Calu3 (cell line): ENCODE measurements at regions not wholly inside any gene's neighbourhood (a gene's known extent, or its start where the extent isn't known, plus 50 kb on each side); places are given as distances from the start of the nearest gene placed in this dataset.

ENCODE experiments used
- BruUV-seq: library from RNA; stranded (reverse); fragments of 400-500 nt; replicated peaks from 2 replicates; lab custom pipeline; 2021; lab: Mats Ljungman, UMichigan
- CTCF ChIA-PET: fragments of 300-600 bp; sonication (Branson Sonifier 250); formaldehyde crosslinking; loops from one replicate; lab custom pipeline; 2022; ENCODE audit warnings: antibody characterized with exemption; lab: Charles Lee
- DNase-seq: peaks from one replicate; pipeline ENCODE4 v3.0.0; 2022
- H3K27ac Mint-ChIP-seq: one replicate; pipeline ENCODE4 v1.8.0; 2022; ENCODE audit warnings: mixed read lengths; ENCODE audit not compliant: unreplicated experiment
- H3K27me3 Mint-ChIP-seq: one replicate; pipeline ENCODE4 v1.8.0; 2022; ENCODE audit warnings: mixed read lengths; ENCODE audit not compliant: unreplicated experiment
- H3K36me3 Mint-ChIP-seq: one replicate; pipeline ENCODE4 v1.8.0; 2022; ENCODE audit warnings: mild to moderate bottlenecking, moderate library complexity, mixed read lengths; ENCODE audit not compliant: insufficient read depth, unreplicated experiment
- H3K4me1 Mint-ChIP-seq: one replicate; pipeline ENCODE4 v1.8.0; 2022; ENCODE audit warnings: mild to moderate bottlenecking, low read depth, mixed read lengths; ENCODE audit not compliant: unreplicated experiment
- H3K4me3 Mint-ChIP-seq: one replicate; pipeline ENCODE4 v1.8.0; 2022; ENCODE audit warnings: mild to moderate bottlenecking, low read depth, moderate library complexity, mixed read lengths; ENCODE audit not compliant: unreplicated experiment
- H3K9me3 Mint-ChIP-seq: one replicate; pipeline ENCODE4 v1.8.0; 2022; ENCODE audit warnings: low read depth, mixed read lengths; ENCODE audit not compliant: unreplicated experiment
- intact Hi-C: fragments of 100-400 bp; cut with micrococcal nuclease; formaldehyde crosslinking; loops from one replicate; pipeline ENCODE4 v1.10.0; 2022; ENCODE audit not compliant: unreplicated experiment
- TF ChIP-seq, protein P1 (sequence below): fragments of 200-600 bp; IDR thresholded peaks from one replicate; pipeline ENCODE4 v1.8.0; 2022; ENCODE audit warnings: antibody characterized with exemption; ENCODE audit not compliant: unreplicated experiment

DNA sequence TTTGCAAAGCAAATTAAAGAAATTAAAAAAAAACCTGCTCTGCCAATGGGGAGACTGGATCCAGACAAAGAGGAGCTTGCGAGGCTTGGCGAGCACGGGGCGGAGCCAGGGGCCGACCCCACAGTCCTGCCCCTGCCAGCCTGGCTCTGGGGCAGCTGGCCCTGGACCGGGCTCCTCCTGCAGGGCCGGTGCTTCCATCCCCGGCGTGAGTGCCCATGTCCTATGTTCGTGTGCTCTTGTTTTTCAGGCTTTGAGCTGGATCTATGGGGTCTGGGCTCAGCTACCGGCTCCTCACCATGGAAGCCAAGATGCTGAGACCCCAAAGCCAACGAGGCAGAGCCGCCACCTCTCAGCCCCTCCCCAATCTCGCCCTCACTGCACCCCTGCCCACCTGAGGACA is 176.8 kb downstream of the KIF26A start:
- no peak overlapping the region for H3K4me3 Mint-ChIP-seq
- intact Hi-C loops, result no loop called here
- no peaks in the 10 kb centered on the region for H3K36me3 Mint-ChIP-seq
- no peak overlapping the region for H3K27ac Mint-ChIP-seq
- no TSS peak for BruUV-seq
- H3K27me3 Mint-ChIP-seq, result peaks cover 96% of the 10 kb centered on the region
- TF ChIP-seq, protein P1, sequence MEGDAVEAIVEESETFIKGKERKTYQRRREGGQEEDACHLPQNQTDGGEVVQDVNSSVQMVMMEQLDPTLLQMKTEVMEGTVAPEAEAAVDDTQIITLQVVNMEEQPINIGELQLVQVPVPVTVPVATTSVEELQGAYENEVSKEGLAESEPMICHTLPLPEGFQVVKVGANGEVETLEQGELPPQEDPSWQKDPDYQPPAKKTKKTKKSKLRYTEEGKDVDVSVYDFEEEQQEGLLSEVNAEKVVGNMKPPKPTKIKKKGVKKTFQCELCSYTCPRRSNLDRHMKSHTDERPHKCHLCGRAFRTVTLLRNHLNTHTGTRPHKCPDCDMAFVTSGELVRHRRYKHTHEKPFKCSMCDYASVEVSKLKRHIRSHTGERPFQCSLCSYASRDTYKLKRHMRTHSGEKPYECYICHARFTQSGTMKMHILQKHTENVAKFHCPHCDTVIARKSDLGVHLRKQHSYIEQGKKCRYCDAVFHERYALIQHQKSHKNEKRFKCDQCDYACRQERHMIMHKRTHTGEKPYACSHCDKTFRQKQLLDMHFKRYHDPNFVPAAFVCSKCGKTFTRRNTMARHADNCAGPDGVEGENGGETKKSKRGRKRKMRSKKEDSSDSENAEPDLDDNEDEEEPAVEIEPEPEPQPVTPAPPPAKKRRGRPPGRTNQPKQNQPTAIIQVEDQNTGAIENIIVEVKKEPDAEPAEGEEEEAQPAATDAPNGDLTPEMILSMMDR, result no peak
- DNase-seq, result no peak
- CTCF ChIA-PET, result no interaction called here
- no peaks in the 10 kb centered on the region for H3K4me1 Mint-ChIP-seq
- H3K9me3 Mint-ChIP-seq, result no peaks in the 10 kb centered on the region

DNA sequence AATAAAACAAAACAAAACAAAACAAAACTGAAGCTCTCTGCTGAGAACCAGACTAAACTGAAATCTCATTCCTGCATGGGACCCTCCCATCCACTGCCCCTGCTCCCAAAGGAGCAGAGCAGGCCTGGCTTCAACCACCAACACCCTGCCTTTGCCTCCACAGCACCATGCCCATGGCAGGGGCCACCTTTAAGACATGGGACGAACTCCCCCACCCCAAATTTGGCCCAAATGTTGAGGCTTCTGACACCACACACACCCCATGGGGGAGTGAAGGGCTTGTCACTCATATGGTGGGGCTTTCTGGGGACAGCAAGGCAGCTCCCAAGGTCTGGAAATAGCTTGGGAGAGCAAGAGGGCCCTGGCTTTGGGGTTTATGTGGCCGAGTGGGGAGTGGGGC is 177.2 kb downstream of the KIF26A start:
- intact Hi-C loops, result no loop called here
- Mint-ChIP-seq H3K4me1 (no peaks in the 10 kb centered on the region), H3K27me3 (peaks cover 96% of the 10 kb centered on the region), H3K27ac (no peak overlapping the region), H3K36me3 (no peaks in the 10 kb centered on the region), H3K9me3 (no peaks in the 10 kb centered on the region), H3K4me3 (no peak overlapping the region)
- BruUV-seq, result no TSS peak
- CTCF ChIA-PET, result no interaction called here
- TF ChIP-seq, protein P1, result no peak
- no peak for DNase-seq

DNA sequence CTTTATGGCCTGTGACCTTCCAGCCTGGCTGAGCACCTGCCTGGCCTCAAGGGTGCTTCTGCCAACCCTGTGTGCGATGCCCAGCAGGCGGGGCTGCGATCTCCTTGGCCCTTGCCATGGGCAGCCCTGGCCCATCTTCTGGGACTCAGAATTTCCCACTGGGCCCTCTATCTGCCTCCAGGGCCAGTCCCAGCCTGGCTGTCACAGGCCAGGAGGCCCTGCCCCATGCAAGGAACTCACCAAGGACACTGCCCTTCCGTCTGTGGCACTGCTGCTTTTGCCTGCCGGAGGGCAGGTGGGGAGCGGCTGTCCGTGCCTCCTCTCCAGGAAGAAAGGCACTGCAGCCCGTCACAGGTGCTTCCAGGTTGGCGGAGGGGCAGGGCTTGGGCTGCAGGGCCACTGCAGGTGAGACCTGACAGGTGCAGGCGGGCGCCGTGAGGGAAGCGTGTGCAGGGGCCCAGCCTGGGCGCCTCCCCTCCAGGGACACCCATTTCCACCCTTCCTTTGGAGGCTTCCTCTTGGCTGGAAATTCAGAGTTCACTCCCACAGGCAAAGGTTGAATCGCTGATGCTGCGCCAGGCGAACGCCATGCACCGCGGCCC is 177.8 kb downstream of the KIF26A start:
- H3K9me3 Mint-ChIP-seq, result no peaks in the 10 kb centered on the region
- CTCF ChIA-PET, result no interaction called here
- intact Hi-C loops, result no loop called here
- no peak overlapping the region for H3K4me3 Mint-ChIP-seq
- H3K27ac Mint-ChIP-seq, result no peak overlapping the region
- BruUV-seq, result no TSS peak
- H3K4me1 Mint-ChIP-seq, result no peaks in the 10 kb centered on the region
- H3K36me3 Mint-ChIP-seq, result no peaks in the 10 kb centered on the region
- TF ChIP-seq, protein P1, result no peak
- no peak for DNase-seq
- H3K27me3 Mint-ChIP-seq, result peaks cover 96% of the 10 kb centered on the region

DNA sequence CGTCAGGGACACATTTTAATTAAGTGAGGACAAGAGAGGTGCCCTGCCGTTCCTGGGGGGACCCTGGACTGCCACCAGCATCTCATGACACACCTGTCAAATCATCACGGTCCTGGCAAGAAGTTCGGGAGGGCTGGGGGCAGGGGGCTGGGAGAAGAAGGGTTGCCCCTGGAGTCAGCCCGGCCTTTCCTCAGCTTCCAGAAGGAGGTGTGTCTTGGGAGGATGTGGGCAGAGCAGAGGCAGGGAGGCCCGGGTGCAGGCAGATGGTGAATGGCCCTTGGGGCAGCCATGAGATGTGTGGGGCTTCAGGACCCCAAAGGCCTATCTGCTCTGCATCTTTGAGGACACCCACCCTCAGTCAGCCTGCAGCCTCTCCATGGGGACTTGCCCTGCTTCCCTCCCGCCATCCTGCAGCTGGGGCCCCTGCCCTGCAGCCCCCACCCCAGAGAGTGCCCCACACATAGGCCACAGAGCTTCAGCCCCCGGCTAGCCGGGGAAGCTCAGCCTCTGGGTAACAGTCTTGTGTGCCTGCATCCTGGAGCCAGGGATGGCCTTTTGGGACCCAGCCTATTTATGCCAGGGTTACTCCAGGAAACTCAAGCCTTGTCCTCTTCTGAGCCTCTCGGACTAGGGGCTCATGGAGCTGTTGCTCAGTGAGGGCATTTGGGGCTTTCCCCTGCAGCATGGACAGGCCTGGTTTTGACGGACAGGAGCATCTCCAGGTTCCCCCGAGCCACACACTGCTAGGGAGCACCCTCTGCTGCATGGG is 178.5 kb downstream of the KIF26A start:
- no TSS peak for BruUV-seq
- TF ChIP-seq, protein P1, result no peak
- intact Hi-C loops, result no loop called here
- no peak overlapping the region for H3K4me3 Mint-ChIP-seq
- H3K27ac Mint-ChIP-seq, result no peak overlapping the region
- peaks cover 96% of the 10 kb centered on the region for H3K27me3 Mint-ChIP-seq
- H3K9me3 Mint-ChIP-seq, result no peaks in the 10 kb centered on the region
- CTCF ChIA-PET, result no interaction called here
- no peaks in the 10 kb centered on the region for H3K36me3 Mint-ChIP-seq
- H3K4me1 Mint-ChIP-seq, result no peaks in the 10 kb centered on the region
- no peak for DNase-seq
